A172 (cell line): ENCODE measurements at regions not wholly inside any gene's neighbourhood (a gene's known extent, or its start where the extent isn't known, plus 50 kb on each side); places are given as distances from the start of the nearest gene placed in this dataset.

Experiments
- DNase-seq: peaks from one replicate; pipeline ENCODE4 v3.0.0-alpha.2; 2015; ENCODE audit warnings: low spot score

GRCh38 chr3:144141074-144141473, 169.5 kb downstream of the DIPK2A start:
- DNase-seq: no peak

- no peak for DNase-seq
Measured at GRCh38 chr3:144141496-144141895, 169.9 kb downstream of the DIPK2A start.

- DNase-seq: no peak
Measured at GRCh38 chr3:144142151-144142840, 170.7 kb downstream of the DIPK2A start.

- DNase-seq: no peak
Measured at GRCh38 chr3:144148356-144148755, 176.7 kb downstream of the DIPK2A start.

GRCh38 chr3:144151983-144152382, 180.4 kb downstream of the DIPK2A start:
- DNase-seq: no peak

- DNase-seq: no peak
Measured at GRCh38 chr3:144160627-144161026, 189.0 kb downstream of the DIPK2A start.

GRCh38 chr3:144162042-144162441, 190.4 kb downstream of the DIPK2A start:
- DNase-seq: peak; percentile 22

GRCh38 chr3:144164352-144164751, 192.7 kb downstream of the DIPK2A start:
- no peak for DNase-seq

- DNase-seq: no peak
Measured at GRCh38 chr3:144165482-144165881, 193.9 kb downstream of the DIPK2A start.

- DNase-seq: no peak
Measured at GRCh38 chr3:144167634-144168033, 196.0 kb downstream of the DIPK2A start.

- no peak for DNase-seq
Measured at GRCh38 chr3:144173491-144173890, 201.9 kb downstream of the DIPK2A start.

GRCh38 chr3:144175644-144176425, 204.2 kb downstream of the DIPK2A start:
- no peak for DNase-seq

- DNase-seq: no peak
Measured at GRCh38 chr3:144177649-144178048, 206.0 kb downstream of the DIPK2A start.

GRCh38 chr3:144178607-144179006, 207.0 kb downstream of the DIPK2A start:
- DNase-seq: no peak

GRCh38 chr3:144181062-144181461, 209.4 kb downstream of the DIPK2A start:
- no peak for DNase-seq

GRCh38 chr3:144182501-144182900, 210.9 kb downstream of the DIPK2A start:
- no peak for DNase-seq

- no peak for DNase-seq
Measured at GRCh38 chr3:144185276-144185675, 213.7 kb downstream of the DIPK2A start.

- DNase-seq: peak; percentile 43
Measured at GRCh38 chr3:144187531-144188210, 216.0 kb downstream of the DIPK2A start.

GRCh38 chr3:144189044-144189443, 217.4 kb downstream of the DIPK2A start:
- DNase-seq: no peak

GRCh38 chr3:144197116-144197515, 225.5 kb downstream of the DIPK2A start:
- DNase-seq: no peak

GRCh38 chr3:144197582-144197981, 226.0 kb downstream of the DIPK2A start:
- no peak for DNase-seq

- no peak for DNase-seq
Measured at GRCh38 chr3:144200004-144200403, 228.4 kb downstream of the DIPK2A start.

- DNase-seq: no peak
Measured at GRCh38 chr3:144200466-144200865, 228.8 kb downstream of the DIPK2A start.
